ENCODE measurements at regions not wholly inside any gene's neighbourhood (a gene's known extent, or its start where the extent isn't known, plus 50 kb on each side); places are given as distances from the start of the nearest gene placed in this dataset.

DNA sequence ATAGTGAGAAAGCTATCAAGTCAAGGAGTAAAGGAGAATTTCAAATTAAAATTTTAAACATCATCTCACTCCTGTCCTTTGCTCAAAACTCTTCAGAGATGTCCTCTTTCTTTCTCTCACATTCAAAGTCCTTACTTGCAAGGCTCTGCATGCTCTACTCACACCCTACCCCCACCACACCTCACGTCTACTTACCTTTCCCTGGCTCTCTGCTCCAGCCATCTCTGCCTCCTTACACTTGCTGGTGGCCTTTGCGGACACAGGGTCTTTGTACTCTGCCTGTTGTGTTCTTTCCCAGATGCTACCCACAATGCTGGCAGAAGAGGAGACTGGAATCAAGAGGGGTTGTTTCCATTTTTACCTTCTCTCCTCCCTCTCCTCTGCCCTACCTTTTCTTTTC lies 405.2 kb downstream of the INSC start:
- TF ChIP-seq GATA2 (IDR thresholded peaks at IDR 0.05; ENCODE audit: low read depth, low read length) (no peak), GATA3 (IDR thresholded peaks at IDR 0.05; ENCODE audit: low read depth, low read length) (no peak)

Measured in SH-SY5Y (cell line).